Stimulated activated CD4-positive, alpha-beta T cell treated with anti-CD3 and anti-CD28 coated beads, TNF-alpha, amount 100 ng/mL, for 24 hours (primary cell): ENCODE measurements at regions not wholly inside any gene's neighbourhood (a gene's known extent, or its start where the extent isn't known, plus 50 kb on each side); places are given as distances from the start of the nearest gene placed in this dataset.
"Not testable (repeated sequence)": the region's sequence is repeated elsewhere in the genome, so short reads cannot be mapped to it uniquely, and the experiment has no call there.

Experiments
- DNase-seq, 3 experiments: peaks; one replicate each; pipeline ENCODE4 v3.0.0-alpha.2; 2020; ENCODE audit warnings: low read depth in 3 of 3

DNA sequence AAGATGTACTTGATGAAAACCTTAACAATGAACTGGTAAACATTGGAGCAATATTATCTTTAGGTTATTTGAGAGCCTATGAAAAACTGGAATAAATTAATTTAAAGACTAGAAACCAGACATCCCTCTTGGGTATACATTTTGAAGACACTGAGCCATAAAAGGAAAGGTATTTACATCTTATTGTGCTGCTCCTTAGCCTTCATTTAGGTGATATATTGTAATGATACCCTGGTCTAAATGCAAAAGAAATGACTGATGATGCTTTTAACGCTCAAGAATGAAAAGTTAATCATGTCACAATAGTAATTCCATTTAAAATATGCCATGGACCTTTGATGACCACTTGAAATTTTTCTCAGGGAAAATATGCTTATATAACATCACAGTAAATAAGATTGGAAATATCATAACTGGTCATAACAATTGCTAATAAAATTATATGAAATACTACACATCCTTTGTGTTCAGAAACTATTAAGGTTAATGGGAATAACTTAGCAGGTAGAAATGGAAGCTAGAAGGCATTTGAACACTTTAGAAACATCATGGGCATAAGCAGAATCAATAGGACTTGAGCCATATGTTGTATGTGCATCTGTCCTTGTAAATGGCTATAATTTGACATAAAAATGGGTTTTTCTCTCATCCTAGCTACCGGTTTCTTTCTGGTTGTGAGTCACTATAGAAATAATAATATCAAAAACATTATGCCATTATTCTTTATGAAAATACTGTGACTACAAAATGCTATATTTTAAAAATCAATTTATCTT is 979.7 kb downstream of the RAPGEF2 start:
- no peak for DNase-seq

DNA sequence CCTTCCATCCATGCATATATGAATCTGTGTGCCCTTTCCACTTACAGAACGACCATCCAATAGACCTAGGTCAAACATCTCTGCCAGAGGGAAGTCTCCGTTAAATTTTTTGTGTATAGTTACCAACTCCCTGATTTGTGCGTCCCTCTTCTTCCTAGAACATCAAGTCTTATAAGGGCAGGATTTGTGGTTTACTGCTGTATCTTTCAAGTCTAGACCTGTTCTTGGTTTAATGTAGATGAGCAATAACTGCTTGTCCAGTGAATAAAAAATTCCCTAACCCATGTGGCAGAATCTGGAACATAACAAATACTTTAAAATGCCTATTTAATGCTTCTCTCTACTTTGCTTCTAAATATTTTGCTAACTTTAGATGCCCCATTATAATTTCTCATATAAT is 988.8 kb downstream of the RAPGEF2 start:
- no peak for DNase-seq

DNA sequence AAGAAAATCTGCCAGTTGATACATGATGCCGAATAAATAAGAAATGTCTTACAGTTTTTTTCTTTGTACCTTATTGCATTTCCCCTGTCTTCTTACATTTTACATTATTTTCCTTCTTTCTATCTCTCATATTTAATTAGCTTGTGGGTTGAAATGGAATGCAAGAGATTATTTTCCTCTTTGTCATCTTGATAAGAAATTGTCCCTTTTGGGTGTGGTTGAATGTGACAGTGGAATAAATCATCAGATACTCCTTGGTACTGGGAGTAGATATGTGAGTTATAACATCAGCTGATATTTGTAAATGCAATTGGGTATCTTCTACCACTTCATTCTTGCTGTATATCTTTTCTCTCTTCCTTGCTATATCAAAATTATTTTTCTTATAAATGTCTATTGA is 997.4 kb downstream of the RAPGEF2 start:
- no peak for DNase-seq

- no peak for DNase-seq
Observed at GRCh38 chr4:160110891-160111290, 1008.0 kb downstream of the RAPGEF2 start.

GRCh38 chr4:160117686-160118085 is 1014.8 kb downstream of the RAPGEF2 start:
- DNase-seq = no peak

DNA sequence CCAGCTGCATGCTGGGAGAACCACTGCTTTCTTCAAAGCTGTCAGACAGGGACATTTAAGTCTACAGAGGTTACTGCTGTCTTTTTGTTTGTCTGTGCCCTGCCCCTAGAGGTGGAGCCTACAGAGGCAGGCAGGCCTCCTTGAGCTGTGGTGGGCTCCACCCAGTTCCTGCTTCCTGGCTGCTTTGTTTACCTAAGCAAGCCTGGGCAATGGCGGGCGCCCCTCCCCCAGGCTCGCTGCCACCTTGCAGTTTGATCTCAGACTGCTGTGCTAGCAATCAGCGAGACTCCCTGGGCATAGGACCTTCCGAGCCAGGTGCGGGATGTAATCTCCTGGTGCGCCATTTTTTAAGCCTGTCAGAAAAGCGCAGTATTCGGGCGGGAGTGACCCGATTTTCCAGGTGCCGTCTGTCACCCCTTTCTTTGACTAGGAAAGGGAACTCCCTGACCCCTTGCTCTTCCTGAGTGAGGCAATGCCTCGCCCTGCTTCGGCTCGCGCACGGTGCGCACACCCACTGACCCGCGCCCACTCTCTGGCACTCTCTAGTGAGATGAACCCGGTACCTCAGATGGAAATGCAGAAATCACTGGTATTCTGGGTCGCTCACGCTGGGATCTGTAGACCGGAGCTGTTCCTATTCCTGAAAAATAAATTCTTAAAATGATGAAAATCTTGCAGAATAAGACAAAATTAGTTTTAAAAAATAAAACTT is 1022.9 kb downstream of the RAPGEF2 start:
- DNase-seq = not testable (repeated sequence)

DNA sequence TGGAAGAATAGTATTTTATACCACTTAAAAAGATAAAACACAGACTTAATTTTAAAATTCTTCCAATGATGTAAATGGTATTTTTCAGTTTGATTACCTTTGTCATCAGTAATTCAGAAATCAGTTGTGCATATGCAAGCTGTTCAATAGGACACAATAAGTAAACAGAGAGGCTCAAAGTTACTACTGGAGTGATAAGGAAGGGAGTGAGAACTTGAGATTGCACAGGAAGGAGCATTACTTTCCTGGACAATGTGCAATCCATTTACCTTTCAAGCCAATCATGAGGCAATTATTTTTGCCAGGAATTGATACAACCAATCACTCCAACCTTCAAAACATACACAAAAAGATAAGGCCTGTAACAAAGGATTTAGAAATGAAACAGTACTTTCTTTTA is 1024.3 kb downstream of the RAPGEF2 start:
- no peak for DNase-seq

DNA sequence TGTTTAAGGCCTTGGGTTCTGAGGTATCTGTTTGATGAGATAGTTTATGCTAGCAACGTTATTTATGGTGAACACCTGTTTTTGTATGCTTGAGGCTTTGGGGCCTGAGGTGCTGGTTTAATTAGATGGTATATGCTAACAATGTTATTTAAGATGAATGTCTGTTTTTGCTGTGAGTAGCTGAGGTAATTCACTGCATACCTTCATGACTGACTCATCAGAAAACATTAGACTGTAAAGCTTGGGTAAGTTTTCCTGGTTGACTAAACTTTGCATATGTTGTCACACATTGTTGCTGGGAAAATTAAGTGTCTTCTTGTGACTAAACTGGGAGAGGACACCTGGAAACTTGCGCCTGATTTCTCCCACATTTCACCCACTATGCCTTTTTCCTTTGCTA is 1026.6 kb downstream of the RAPGEF2 start:
- no peak for DNase-seq

GRCh38 chr4:160136021-160136420 is 1033.1 kb downstream of the RAPGEF2 start:
- DNase-seq = no peak

DNA sequence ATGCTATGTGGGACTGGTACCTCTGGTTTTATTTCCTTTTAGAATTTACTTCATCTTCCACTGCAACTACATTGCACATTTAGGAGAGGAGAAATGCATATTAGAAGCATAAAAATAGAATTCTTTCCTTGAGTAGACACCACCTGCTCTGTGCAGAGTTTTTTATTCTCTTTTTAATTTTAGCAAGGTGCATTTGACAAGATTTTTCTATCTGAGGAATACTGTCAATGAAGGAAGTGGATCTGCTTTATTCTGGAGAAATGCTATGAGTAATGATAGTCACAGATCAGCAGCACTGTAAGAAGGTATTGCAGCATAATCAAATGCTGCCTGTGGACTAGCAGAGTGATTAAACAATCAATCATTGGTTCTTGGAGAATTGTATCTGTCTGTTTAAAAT is 1038.3 kb downstream of the RAPGEF2 start:
- DNase-seq = no peak

GRCh38 chr4:160142579-160142978 is 1039.7 kb downstream of the RAPGEF2 start:
- DNase-seq = no peak

- DNase-seq = no peak
Observed at GRCh38 chr4:160143574-160143973, 1040.7 kb downstream of the RAPGEF2 start.

GRCh38 chr4:160159457-160159856 is 1056.6 kb downstream of the RAPGEF2 start:
- DNase-seq = no peak

DNA sequence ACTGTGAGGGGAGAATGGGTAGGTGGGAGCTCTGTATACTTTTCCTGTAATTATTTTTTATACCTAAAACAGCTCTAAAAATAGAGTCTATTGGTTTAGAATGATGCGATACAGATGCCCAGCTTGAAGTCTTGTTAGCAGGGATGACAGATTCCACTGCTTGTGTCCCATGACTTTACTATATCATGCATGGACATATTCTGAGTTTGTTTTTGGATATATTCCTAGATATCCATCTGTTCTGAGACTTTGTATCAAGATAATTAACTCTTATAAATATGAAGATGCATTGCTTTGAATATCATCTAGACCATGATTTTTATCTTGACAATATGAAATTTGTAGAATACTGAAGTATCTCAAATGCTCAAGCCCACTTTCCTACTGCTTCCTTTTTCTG is 1058.1 kb downstream of the RAPGEF2 start:
- DNase-seq = no peak

GRCh38 chr4:160175064-160175643 is 1072.3 kb downstream of the RAPGEF2 start:
- no peak for DNase-seq

DNA sequence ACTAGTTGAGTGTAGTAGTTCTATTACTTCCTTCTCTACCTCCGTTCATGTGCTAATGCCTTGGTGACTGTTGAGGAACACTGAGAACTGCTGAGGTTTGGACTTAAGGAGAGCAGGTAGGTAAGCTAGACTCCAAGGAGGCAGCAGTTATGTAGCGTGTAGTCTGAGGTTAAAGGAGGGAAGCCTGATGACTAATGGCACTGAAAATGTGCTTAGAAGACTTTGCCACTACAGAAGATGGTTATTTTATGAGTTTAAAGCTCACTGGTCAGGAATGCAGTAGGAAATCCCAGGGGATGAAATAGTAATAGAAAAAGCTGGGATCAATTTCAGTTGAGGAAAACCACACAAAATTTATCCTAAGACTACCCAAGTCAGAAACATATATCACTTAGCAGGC is 1077.3 kb downstream of the RAPGEF2 start:
- no peak for DNase-seq

DNA sequence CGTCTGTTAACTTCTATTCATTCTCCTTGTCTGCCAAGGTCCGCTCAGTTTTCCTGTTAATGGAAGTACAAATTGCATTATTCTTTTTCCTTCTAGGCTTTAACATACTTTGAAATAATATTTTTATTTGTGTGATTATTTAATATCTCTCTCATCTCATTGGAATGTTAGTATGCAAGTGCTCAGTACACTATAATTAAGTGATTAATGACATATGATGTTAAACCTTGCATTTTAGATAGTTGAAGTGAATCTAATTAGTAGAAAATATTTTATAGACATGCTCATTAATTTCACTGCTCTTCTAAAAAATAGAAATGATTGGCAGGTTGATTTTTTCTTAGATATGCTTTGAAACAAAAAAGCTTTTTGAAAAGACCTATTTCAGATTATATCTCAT is 1079.8 kb downstream of the RAPGEF2 start:
- no peak for DNase-seq

- no peak for DNase-seq
Observed at GRCh38 chr4:160184884-160185283, 1082.0 kb downstream of the RAPGEF2 start.

DNA sequence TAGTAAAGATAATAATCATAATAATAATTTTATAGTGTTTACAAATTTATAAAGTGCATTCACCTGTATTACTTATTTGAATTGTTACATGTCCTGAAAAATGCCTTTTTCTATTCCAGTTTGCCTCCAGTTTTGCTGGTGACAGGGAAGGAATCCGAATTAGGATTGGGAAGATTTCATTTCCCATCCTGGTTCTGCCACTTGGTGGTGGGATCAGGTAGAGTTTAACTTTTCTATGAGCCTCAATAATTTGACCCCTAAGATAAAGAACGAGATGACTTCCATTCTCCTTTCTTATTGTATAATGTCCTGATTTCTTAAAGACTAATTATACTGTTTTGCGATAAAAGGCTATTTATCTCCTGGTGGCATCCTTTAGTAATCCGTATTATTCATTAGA is 1090.9 kb downstream of the RAPGEF2 start:
- DNase-seq = no peak

DNA sequence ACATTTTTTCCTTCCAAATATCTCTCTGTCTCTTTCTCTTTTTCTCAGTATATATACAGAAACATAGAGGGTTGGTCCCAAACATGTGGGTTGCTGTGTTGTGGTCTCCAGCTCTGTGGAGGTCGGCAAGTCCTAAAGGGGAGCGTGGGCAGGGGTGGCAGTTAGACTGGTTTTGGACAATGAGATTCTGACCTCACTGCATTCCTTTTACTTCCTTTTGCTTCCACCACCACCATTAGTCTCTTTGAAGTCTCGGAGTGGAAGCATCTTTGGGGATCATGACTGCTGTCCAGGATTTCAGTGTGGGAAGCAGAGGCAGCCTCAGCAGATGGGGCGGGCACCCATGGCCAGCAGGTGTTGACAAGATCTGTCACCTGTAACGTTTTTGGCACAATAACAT is 1091.8 kb downstream of the RAPGEF2 start:
- DNase-seq = no peak

DNA sequence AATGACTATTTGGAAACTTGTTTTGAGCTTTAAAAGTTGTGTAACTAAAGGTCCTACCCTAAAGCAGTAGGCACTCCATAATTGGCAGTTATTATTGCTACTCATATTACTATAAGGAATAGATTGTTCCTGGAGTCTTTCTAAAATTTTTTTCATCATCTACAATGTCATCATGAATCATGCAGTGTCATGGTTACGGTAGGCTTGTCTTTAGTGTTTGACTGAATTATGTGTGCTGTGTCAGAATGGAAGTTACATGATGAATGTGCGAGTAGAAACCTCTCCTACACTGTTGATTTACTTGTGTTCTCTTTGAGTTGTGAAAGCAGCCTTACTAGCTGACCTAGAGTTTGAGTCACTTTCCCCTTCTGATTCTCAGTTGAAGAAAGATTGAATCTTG is 1099.9 kb downstream of the RAPGEF2 start:
- no peak for DNase-seq

GRCh38 chr4:160212078-160212477 is 1109.2 kb downstream of the RAPGEF2 start:
- DNase-seq = no peak

DNA sequence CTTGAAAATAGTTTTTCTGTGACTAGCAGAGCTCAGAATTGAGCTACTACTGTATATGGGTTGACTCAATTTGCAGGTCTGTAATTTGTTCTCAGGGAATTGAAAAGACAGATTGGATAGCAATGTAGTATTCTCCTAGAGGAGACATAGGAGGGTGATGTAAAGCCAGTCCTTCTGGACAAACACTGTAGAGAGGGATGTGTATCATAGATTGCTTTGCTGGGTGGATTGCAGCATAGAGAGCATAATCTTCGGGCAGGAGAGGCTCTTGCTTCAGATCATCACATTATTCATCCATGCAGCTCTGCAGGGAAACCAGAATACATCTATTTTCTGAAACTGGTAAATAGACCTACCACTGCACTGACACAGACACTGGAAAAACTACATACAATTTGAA is 1110.5 kb downstream of the RAPGEF2 start:
- DNase-seq = no peak
